Activated CD8-positive, alpha-beta T cell treated with anti-CD3 and anti-CD28 coated beads, Interleukin-2, amount 10 ng/mL, durations not matched to agents 7 days and 5 days (primary cell): ENCODE measurements at regions not wholly inside any gene's neighbourhood (a gene's known extent, or its start where the extent isn't known, plus 50 kb on each side); places are given as distances from the start of the nearest gene placed in this dataset.

Experiments used
- ATAC-seq: fragments of 150-1000 bp; cut with Tn5 transposase; one replicate; pipeline ENCODE4 v1.10.0; 2021; ENCODE audit warnings: moderate library complexity
- CTCF ChIA-PET: fragments of 350-600 bp; sonication (Branson Sonifier 250); formaldehyde crosslinking; loops from one replicate; lab custom pipeline; 2021; ENCODE audit warnings: antibody characterized with exemption; lab: Charles Lee
- POLR2A ChIA-PET: fragments of 350-600 bp; sonication (Branson Sonifier 250); formaldehyde crosslinking; loops from one replicate; lab custom pipeline; 2021; ENCODE audit warnings: antibody characterized with exemption; lab: Charles Lee
- DNase-seq: peaks from one replicate; pipeline ENCODE4 v3.0.0-alpha.2; 2020
- H3K27ac Mint-ChIP-seq: one replicate; pipeline ENCODE4 v1.8.0; 2021; ENCODE audit warnings: mild to moderate bottlenecking, mixed read lengths
- H3K27me3 Mint-ChIP-seq: one replicate; pipeline ENCODE4 v1.8.0; 2021; ENCODE audit warnings: low read depth, mixed read lengths
- H3K36me3 Mint-ChIP-seq: one replicate; pipeline ENCODE4 v1.8.0; 2021; ENCODE audit warnings: low read depth, mixed read lengths
- H3K4me1 Mint-ChIP-seq: one replicate; pipeline ENCODE4 v1.8.0; 2021; ENCODE audit warnings: low read depth, mixed read lengths
- H3K4me3 Mint-ChIP-seq: one replicate; pipeline ENCODE4 v1.8.0; 2021; ENCODE audit warnings: mild to moderate bottlenecking, mixed read lengths
- H3K9me3 Mint-ChIP-seq: one replicate; pipeline ENCODE4 v1.8.0; 2022; ENCODE audit warnings: mixed read lengths; ENCODE audit not compliant: insufficient read depth

DNA sequence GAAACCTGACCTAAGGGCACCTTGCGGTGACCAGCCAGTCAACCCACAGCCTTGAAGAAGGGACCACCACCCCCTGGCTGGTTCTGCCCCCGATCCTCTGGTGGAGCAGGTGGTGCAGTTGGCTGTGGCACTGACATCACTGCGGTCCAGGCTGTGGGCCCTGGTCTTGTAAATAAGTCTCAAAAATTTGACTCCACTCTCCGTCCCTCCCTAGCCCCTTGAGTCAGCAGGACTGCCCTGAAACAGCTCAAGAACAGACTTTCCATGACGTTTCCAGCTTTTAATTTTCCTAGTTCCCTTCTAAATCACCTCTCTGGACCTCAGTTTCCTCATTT is 134.8 kb upstream of the BOD1 start:
- no peaks in the 10 kb centered on the region for H3K4me1 Mint-ChIP-seq
- H3K27ac Mint-ChIP-seq, result no peak overlapping the region
- no peaks in the 10 kb centered on the region for H3K36me3 Mint-ChIP-seq
- DNase-seq (no peak), ATAC-seq (no peak)
- ChIA-PET CTCF (no interaction called here), POLR2A (no interaction called here)
- H3K4me3 Mint-ChIP-seq, result no peak overlapping the region
- no peaks in the 10 kb centered on the region for H3K9me3 Mint-ChIP-seq
- H3K27me3 Mint-ChIP-seq, result no peaks in the 10 kb centered on the region

DNA sequence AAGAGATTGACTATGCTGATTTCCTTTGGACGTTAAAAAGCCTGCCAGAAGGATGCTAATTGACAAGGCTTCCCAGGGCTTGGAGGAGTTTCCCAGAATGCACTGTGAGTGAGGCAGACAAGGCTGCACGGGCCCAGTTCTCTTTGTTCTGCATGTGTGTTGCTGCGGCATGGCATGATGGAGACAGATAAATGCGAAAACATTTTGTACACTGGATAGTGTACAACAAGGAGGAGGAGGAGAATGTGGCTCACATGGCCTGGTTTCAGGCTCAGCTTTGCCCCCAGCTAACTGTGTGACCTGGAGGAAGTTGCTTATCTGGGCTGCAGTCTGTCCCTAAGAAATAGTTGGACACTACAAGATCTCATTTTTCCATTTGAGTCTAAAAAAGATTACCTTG is 135.5 kb upstream of the CPEB4 start:
- no peaks in the 10 kb centered on the region for H3K4me1 Mint-ChIP-seq
- H3K27ac Mint-ChIP-seq, result no peak overlapping the region
- peaks cover 2% of the 10 kb centered on the region for H3K27me3 Mint-ChIP-seq
- POLR2A ChIA-PET, result no interaction called here
- DNase-seq (no peak), ATAC-seq (no peak)
- H3K9me3 Mint-ChIP-seq, result no peaks in the 10 kb centered on the region
- no peaks in the 10 kb centered on the region for H3K36me3 Mint-ChIP-seq
- H3K4me3 Mint-ChIP-seq, result no peak overlapping the region
- CTCF ChIA-PET, result no interaction called here

GRCh38 chr5:173753307-173754168 is 134.6 kb upstream of the CPEB4 start:
- Mint-ChIP-seq H3K4me3 (no peak overlapping the region), H3K9me3 (no peaks in the 10 kb centered on the region), H3K27ac (no peak overlapping the region), H3K36me3 (no peaks in the 10 kb centered on the region), H3K27me3 (peaks cover 2% of the 10 kb centered on the region), H3K4me1 (no peaks in the 10 kb centered on the region)
- ChIA-PET CTCF (no interaction called here), POLR2A (no interaction called here)
- no peak for DNase-seq
- no peak for ATAC-seq

DNA sequence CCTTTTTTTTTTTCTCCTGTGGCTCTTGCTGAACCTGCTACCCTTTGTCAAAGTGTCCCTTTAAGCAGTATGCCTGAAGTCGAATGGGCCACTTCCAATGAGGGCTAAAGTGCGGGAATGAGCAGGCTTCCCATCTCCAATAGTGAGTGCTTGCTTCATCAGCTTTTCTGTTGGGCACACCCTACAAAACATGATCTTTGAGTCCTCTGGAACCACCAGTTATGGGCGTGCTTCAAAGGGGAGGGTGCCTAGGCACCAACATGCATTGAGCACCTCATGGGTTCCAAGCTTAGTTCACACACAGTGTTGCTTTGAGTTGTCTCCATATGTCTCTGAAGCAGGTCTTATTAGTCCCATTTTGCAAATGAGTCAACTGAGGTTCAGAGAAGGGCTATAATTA is 132.8 kb upstream of the CPEB4 start:
- Mint-ChIP-seq H3K4me3 (no peak overlapping the region), H3K27me3 (peaks cover 2% of the 10 kb centered on the region), H3K27ac (no peak overlapping the region), H3K36me3 (no peaks in the 10 kb centered on the region), H3K4me1 (no peaks in the 10 kb centered on the region), H3K9me3 (no peaks in the 10 kb centered on the region)
- ATAC-seq (no peak), DNase-seq (no peak)
- CTCF ChIA-PET, result interaction anchor here (1.8 kb wide), 1 partner anchor 170 kb away, joined by 4 read pairs; no protein-coding TSS in a partner anchor
- POLR2A ChIA-PET, result no interaction called here

- H3K4me1 Mint-ChIP-seq, result no peaks in the 10 kb centered on the region
- ChIA-PET CTCF (no interaction called here), POLR2A (no interaction called here)
- H3K36me3 Mint-ChIP-seq, result no peaks in the 10 kb centered on the region
- no peak overlapping the region for H3K27ac Mint-ChIP-seq
- DNase-seq (no peak), ATAC-seq (no peak)
- H3K9me3 Mint-ChIP-seq, result no peaks in the 10 kb centered on the region
- H3K4me3 Mint-ChIP-seq, result no peak overlapping the region
- peaks cover 2% of the 10 kb centered on the region for H3K27me3 Mint-ChIP-seq
Measured at GRCh38 chr5:173757403-173758209, 130.5 kb upstream of the CPEB4 start.

- peaks cover 2% of the 10 kb centered on the region for H3K27me3 Mint-ChIP-seq
- POLR2A ChIA-PET, result no interaction called here
- H3K4me1 Mint-ChIP-seq, result no peaks in the 10 kb centered on the region
- H3K4me3 Mint-ChIP-seq, result no peak overlapping the region
- no peaks in the 10 kb centered on the region for H3K9me3 Mint-ChIP-seq
- H3K36me3 Mint-ChIP-seq, result no peaks in the 10 kb centered on the region
- DNase-seq (no peak), ATAC-seq (no peak)
- H3K27ac Mint-ChIP-seq, result no peak overlapping the region
- CTCF ChIA-PET, result no interaction called here
Measured at GRCh38 chr5:173758676-173759075, 129.5 kb upstream of the CPEB4 start.

GRCh38 chr5:173759691-173760090 is 128.5 kb upstream of the CPEB4 start:
- H3K36me3 Mint-ChIP-seq, result no peaks in the 10 kb centered on the region
- ChIA-PET CTCF (no interaction called here), POLR2A (interaction anchor here (0.6 kb wide), 1 partner anchor 25 kb away, joined by 3 read pairs; no protein-coding TSS in a partner anchor)
- H3K4me3 Mint-ChIP-seq, result no peak overlapping the region
- H3K27me3 Mint-ChIP-seq, result peaks cover 2% of the 10 kb centered on the region
- H3K27ac Mint-ChIP-seq, result no peak overlapping the region
- H3K9me3 Mint-ChIP-seq, result no peaks in the 10 kb centered on the region
- H3K4me1 Mint-ChIP-seq, result no peaks in the 10 kb centered on the region
- DNase-seq (no peak), ATAC-seq (no peak)

DNA sequence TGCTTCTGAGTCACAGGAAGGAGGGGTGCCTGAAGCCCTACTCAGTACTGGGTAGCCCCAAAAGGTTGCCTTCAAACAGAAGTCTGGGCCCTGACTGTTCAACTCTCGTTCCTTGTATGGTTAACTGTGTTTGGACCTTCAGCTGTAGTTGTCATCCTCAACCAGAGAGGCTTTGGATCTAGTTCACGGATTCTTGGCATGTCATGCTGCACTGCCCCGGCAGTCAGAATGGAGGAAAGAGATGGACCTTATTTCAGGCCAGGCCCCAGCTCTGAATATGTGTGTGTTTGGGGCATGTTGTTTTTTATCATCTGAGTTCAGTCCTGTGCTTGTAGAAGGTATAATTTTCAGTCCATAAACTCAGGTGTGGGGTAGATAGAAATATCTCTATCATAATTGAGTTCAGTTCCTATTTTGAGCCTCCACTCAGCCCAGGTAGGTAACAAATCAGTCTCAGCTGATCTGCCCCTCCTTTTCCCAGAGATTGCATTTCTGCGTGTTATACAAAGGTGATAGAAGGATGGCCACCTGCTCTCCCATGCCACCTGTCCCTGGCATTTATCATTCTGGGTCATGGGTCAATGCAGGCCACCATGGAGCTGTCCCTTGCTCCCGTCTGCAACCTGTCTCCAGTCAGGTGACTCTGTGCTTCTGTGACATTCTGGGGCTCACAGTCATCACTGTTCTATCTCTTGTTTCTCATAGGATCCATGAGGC is 127.5 kb upstream of the CPEB4 start:
- no peaks in the 10 kb centered on the region for H3K9me3 Mint-ChIP-seq
- no peak overlapping the region for H3K27ac Mint-ChIP-seq
- no peaks in the 10 kb centered on the region for H3K36me3 Mint-ChIP-seq
- DNase-seq (no peak), ATAC-seq (no peak)
- no peaks in the 10 kb centered on the region for H3K4me1 Mint-ChIP-seq
- H3K27me3 Mint-ChIP-seq, result peaks cover 2% of the 10 kb centered on the region
- CTCF ChIA-PET, result no interaction called here
- H3K4me3 Mint-ChIP-seq, result no peak overlapping the region
- POLR2A ChIA-PET, result no interaction called here

DNA sequence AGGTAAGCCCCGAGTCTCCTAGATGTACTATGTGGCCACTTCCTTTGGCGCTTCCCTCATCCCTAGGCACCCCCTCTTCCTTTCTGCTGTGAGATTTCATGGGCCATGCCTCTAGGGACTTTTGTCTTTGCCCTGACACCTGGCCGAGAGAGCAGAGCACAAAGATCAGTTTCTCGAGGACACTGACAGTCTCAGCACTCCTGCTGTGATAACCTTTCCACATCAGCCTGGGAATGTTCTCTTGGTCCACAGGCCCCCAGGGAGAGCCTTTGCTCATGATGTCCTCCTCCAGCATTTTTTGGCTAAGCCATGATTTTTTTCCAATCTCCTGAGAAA is 127.0 kb upstream of the CPEB4 start:
- DNase-seq (no peak), ATAC-seq (no peak)
- H3K27ac Mint-ChIP-seq, result no peak overlapping the region
- ChIA-PET POLR2A (no interaction called here), CTCF (no interaction called here)
- H3K36me3 Mint-ChIP-seq, result no peaks in the 10 kb centered on the region
- H3K27me3 Mint-ChIP-seq, result peaks cover 2% of the 10 kb centered on the region
- H3K9me3 Mint-ChIP-seq, result no peaks in the 10 kb centered on the region
- H3K4me1 Mint-ChIP-seq, result no peaks in the 10 kb centered on the region
- no peak overlapping the region for H3K4me3 Mint-ChIP-seq

DNA sequence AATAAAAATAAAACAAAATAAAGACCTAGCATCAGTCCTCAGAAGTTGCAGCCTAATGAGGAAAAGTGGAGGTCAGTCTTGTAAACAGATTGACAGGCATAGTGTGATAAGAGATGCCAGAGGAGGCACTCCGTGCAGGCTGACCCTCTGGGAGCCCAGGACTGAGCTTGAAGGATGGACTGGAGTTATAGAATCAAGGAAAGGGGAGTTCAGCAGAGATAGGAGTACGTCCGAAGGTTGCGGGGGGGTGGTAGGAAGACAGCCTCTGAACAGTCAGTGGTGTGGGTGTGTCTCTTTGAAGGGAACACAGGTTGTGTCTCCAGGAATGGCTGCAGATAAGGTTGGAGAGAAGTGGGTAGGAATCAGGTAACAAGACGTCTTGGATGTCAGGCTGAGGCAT is 126.1 kb upstream of the CPEB4 start:
- ChIA-PET CTCF (no interaction called here), POLR2A (no interaction called here)
- no peak overlapping the region for H3K27ac Mint-ChIP-seq
- H3K36me3 Mint-ChIP-seq, result no peaks in the 10 kb centered on the region
- no peaks in the 10 kb centered on the region for H3K9me3 Mint-ChIP-seq
- no peak for DNase-seq
- ATAC-seq, result no peak
- H3K27me3 Mint-ChIP-seq, result no peaks in the 10 kb centered on the region
- no peak overlapping the region for H3K4me3 Mint-ChIP-seq
- H3K4me1 Mint-ChIP-seq, result no peaks in the 10 kb centered on the region

- Mint-ChIP-seq H3K27me3 (no peaks in the 10 kb centered on the region), H3K4me3 (no peak overlapping the region), H3K4me1 (no peaks in the 10 kb centered on the region), H3K36me3 (no peaks in the 10 kb centered on the region), H3K27ac (no peak overlapping the region), H3K9me3 (no peaks in the 10 kb centered on the region)
- ChIA-PET CTCF (interaction anchor here (0.7 kb wide), 1 partner anchor 1325 kb away, joined by 3 read pairs; no protein-coding TSS in a partner anchor), POLR2A (no interaction called here)
- no peak for ATAC-seq
- no peak for DNase-seq
Measured at GRCh38 chr5:173762930-173763329, 125.2 kb upstream of the CPEB4 start.

- ChIA-PET POLR2A (no interaction called here), CTCF (interaction anchor here (0.7 kb wide), 1 partner anchor 1326 kb away, joined by 3 read pairs; no protein-coding TSS in a partner anchor)
- Mint-ChIP-seq H3K4me1 (no peaks in the 10 kb centered on the region), H3K4me3 (no peak overlapping the region), H3K36me3 (no peaks in the 10 kb centered on the region), H3K27ac (no peak overlapping the region), H3K9me3 (no peaks in the 10 kb centered on the region), H3K27me3 (no peaks in the 10 kb centered on the region)
- ATAC-seq, result no peak
- no peak for DNase-seq
Measured at GRCh38 chr5:173763410-173763809, 124.7 kb upstream of the CPEB4 start.
